Activated CD4-positive, alpha-beta T cell treated with anti-CD3 and anti-CD28 coated beads, Interleukin-2, Interleukin-4, amounts not matched to agents 100 ng/mL and 50 ng/mL, durations not matched to agents 16 hours and 8 hours (primary cell): ENCODE measurements at regions not wholly inside any gene's neighbourhood (a gene's known extent, or its start where the extent isn't known, plus 50 kb on each side); places are given as distances from the start of the nearest gene placed in this dataset.
"Not testable (repeated sequence)": the region's sequence is repeated elsewhere in the genome, so short reads cannot be mapped to it uniquely, and the experiment has no call there.

ENCODE experiments used
- DNase-seq: peaks from one replicate; pipeline ENCODE4 v3.0.0-alpha.2; 2020; ENCODE audit warnings: low spot score

DNA sequence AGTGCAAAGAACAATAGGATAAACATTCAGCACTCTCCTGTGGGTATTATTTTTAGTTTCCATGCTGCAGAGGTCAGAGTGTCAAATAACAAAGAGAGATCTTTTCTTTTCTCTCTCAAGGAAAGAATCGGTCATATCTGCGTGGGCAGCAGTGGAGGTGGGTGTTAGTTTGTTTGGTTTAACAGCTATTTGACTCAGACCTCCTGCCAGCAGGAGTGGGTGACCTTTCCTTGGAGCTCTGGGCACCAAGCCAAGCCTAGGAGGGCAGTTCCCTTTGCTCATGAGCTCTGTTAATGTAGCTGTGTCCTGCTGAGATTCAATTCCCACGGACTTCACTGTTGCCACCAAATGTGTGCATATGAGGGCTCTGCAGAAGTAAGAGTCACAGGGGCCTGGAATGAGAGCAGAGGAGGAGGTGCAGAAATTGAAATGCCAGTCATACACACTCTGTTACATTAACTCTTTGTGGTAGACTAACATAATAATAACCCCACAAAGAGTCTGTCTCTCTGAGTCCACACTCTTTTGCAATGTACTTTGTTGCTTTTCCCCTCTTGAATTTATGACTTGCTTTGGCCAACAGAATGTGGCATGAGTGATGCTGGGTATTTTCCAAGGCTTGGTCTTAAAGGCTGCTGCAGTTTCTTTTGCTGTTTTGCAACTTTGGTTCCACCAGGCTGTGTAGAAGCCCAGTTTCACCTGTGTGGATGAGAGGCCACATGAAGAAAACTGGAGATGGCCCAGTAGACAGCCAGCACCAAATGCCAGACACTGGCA lies 76.0 kb upstream of the GRK3 start:
- DNase-seq = no peak

DNA sequence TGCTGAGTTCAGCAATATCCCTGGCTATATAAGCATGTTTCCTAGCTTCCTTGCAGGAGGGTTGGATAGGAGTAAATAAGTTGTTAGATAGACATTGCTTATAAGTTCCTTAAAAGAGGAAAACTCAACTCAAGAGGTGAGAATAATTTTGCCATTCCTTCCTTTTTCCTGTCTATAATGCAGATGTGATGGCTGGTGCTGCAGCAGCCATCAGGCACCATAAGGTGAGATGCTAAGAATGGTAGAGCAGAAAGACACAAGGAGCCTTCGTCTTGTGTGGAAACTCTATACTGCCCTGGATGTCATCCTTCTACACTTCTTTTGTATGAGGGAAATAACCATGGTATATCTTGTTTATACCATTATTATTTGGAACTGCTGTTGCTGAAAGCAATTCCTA lies 74.5 kb upstream of the GRK3 start:
- DNase-seq = no peak

DNA sequence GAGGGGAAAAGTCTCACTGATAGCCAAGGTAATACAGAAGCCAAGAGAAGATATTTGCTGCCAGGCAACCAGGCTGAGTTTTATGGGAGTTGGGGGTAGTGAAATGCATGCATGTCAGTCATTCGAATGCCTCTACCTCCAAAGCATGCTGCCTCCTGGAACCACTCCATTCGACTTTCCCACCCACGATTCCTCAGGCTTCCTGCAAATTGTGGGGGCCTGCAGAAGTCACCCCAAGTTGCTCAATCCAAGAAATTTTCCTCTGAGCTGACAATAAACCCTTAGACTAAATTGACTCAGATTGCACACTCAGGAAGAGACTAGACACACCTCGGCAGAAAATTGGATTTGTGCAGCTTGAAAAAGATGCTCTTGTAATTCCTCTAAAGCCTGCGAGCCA lies 73.6 kb upstream of the GRK3 start:
- DNase-seq = no peak

DNA sequence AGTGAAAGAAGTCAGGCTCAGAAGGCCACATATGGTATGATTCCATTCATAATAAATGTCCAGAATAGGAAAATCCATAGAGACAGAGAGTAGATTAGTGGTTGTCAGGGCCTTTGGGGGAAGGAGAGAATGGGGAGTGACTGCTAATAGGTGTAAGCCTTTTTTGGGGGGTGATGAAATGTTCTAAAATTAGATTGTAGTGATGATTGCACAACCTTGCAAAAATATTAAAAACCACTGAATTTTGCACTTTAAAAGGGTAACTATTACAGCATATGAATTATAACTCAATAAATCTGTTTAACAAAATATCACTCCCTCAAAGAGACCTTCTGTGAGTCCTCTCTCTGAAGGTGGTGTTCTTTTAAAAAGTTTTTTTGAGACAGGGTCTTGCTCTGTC lies 72.3 kb upstream of the GRK3 start:
- DNase-seq = no peak

DNA sequence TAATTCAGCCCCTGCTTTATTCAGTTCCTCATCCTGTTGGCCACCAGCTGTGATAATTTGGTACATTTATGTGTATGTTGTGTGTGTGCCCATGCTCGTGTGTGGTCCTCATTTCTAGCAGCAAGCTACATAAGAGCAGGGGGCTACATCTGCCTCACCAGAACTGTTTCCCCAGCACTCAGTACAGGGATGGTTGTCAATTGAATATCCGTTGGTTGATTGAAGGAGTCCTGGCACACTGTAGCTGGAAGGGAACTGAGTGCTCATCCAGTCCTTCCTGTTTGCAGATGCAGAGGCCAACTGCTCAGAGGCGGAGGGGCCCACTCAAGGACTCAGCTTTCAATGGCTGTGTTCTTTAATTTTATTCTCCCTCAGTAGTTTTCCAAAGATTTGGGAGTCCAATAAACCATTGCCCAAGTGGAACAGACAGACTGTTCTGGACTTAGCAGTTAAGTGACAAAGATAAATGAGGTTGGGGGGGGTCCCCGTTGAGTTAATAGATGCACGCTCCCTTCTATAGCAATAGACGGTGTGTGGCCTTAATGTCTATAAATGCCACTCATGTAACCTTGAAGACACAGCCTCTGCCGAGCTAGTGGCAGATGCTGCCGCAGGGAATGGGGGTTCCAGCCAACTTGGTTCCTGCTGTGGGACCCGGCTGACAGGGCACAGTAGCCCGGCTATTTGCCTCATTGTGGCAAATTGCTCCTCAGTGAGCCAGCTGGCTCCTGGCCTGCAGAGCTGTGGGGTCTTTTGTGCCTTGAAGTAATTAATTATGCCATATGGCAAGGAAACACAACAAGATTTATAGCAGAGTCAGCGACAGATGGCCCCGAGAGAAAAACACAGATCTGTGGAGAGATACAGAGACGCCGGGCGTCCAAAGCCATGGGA lies 71.4 kb upstream of the GRK3 start:
- no peak for DNase-seq

DNA sequence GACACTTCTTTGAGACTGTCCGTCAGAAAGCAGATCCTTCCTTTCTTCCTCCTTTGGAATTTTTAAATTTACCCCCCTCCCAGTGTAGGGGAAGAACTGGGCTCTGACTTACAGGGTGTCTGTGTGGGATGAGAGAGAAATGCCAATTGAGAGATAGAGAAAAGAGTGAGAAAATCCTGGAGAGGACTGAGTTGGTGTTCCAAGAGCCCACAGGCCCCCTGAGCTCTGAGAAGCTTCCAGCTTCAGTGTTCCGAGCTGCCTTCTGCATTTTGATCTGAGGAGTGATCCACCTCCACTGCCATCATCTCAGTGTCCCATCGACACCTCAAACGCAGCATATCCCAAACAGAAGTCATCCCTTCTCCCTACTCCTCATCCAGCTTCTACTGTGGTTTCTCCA lies 70.7 kb upstream of the GRK3 start:
- no peak for DNase-seq

DNA sequence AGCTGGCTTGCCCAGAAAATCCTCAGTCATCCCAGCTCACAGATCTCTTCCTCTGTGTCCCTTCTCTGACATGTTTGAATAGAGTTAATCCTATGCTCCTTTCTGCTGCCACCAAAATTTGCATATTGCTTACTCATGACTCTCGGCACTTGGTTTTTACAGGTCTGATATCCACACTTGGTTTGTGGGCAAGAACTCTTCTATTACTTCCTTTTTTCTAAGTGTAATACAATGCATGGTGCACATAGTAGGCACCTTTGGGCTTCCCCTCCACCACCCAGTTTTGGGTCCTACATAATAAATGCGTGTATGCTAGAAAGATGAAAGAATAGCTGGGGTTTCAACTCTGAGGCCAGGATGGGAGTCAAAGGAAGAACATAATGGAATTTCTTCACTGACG lies 69.7 kb upstream of the GRK3 start:
- DNase-seq = peak; percentile 16

DNA sequence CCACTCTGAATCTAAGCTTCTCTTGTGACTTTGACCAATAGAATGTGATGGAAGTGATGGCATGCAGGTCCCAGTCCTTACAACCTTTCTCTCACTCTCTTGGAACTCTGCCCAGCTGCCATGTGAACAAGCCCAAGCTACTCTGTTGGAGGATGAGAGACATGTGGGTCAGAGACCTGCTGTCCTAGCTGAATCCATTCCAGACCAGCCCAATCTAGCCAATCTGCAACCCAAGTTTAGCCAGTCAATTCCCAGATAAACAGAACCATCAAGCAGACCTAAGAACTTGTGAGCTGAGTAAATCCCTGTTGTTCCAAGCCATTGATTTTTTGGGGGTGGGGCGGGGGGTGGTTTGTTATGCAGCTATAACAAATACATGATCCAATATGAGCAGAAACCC lies 69.2 kb upstream of the GRK3 start:
- DNase-seq = no peak

DNA sequence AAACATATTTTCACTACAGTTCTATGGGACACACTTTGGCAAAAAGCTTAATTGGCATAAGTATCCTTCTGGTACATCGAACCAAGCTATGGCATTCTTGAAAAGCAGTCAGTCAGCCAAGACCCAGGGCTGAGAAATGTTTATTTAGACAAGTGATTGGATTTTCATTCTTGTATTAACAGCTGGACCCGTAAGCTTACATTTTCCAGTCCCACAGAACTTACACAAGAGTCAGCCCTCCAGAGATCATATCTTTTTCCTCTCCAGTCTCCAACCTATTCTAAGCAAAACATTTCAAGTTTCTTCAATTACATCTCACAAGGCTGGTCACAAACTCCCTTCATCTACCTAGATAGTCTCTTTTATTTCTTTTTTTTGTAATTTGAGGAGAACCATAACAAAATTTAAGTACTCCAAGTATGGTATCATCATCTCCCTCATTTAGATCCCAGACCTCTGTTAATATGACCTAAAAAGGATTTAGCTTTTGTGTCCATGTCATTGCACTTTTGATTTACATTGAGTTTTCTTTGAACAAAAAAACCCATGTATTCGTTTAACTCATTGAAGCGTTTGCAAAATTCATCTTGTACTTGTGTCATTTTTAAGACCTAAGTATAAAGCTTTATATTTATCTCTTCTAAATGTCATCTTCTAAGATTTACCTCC lies 67.9 kb upstream of the GRK3 start:
- no peak for DNase-seq

DNA sequence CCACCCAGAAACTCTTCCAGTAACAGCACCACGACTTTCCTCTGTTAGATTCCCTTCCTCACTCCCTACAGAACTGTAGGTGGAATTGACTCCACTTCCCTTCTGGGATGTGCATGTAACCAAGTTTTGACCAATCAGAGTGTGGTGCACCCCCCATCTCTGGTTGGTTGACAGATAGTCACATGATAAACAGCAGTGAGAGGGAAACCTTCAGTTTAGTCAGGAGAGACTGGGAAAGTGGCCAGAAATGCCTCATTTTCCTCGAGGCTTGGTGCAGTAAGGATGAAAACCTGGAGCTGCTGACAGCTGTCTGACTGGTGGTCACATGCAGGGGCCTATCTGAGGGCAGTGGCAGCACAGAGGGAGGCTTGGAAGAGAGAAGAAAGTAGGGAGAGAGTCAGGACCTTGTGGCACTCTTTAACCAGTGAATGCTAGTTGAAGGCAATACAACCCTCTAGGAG lies 67.3 kb upstream of the GRK3 start:
- DNase-seq = no peak

DNA sequence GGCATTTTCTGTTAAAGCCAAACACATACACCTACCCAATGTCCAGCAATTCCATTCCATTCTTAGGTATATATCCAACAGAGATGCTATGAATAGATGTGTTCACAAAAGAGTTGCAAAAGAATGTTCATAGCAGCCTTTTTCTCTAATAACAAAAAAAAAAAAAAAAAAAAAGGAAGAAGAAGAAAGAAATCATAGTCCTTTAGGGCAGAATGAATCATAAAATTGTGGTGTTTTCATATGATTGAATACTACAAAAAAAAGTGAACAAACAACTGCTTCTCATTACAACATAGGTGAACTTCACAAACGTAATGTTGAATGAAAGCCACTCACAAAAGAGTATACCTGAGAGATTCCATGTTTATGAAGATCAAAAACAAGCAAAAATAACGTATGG lies 66.8 kb upstream of the GRK3 start:
- DNase-seq = no peak

DNA sequence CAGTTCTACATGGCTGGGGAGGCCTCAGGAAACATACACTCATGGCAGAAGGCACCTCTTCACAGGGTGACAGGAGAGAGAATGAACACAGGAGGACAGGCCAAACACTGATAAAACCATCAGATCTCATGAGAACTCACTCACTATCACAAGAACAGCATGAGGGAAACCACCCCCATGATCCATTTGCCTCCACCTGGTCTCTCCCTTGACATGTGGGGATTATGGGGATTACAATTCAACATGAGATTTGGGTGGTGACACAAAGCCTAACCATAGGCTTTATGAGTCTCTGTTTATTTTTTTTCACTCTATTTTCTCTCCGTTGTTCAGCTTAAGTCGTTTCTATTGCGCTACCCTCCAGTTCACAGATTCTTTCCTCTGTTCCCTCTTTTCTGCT lies 63.8 kb upstream of the GRK3 start:
- not testable (repeated sequence) for DNase-seq

DNA sequence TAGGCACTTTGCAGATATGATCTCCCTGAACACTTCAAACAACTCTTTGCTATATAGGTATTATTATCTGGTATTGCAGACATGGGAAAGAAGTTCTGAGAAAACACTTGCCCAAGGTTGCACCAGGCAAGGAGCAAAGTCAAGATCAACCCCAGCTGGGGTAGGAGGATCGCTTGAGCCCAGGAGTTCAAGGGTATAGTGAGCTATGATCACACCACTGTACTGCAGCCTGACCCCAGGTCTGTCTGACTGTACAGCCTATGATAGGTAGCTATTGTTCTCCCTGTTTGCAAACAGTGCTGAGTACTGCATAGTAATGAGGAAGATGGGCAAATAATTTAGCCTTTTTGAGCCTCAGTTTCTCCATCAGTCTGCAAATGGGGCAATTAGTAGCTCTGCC lies 60.5 kb upstream of the GRK3 start:
- not testable (repeated sequence) for DNase-seq

DNA sequence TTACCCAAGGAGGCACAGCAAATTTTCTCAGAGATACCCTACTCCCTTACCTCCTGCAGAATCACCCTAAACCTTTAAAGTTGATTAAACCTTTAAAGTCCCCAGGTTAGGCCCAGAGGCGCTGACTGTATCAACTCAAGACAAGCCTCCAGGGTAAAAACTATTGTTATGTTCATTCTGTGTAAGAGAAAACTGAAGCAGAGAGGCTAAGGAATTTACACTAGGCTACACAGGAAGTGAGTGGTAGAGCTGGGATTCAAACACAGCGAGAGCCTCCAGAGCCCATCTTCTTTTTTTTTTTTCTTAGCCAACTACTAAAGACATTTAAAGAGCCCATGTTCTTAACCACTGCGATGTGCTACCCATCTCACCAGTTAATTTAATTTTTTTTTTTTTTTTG lies 56.3 kb upstream of the GRK3 start:
- no peak for DNase-seq

DNA sequence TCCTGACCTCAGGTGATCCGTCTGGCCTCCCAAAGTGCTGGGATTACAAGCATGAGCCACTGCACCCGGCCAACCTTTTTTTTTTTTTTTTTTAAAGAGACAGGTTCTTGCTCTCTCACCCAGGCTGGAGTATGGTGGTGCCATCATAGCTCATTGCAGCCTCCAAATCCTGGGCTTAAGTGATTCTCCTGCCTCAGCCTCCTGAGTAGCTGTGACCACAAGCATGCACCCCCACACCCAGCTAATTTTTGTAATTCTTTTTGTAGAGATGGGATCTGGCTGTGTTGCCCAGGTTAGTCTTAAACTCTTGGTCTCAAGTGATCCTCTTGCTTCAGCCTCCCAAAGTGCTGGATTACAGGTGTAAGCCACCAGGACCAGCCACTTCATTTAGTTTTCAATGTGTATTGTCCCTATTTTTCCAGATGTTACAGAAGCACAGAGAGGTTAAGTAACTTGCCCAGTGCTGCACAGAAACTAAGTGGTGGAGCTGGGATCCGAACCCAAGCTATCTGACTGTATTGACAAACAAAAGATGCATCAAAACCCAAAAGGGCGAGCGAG lies 55.6 kb upstream of the GRK3 start:
- DNase-seq = no peak

DNA sequence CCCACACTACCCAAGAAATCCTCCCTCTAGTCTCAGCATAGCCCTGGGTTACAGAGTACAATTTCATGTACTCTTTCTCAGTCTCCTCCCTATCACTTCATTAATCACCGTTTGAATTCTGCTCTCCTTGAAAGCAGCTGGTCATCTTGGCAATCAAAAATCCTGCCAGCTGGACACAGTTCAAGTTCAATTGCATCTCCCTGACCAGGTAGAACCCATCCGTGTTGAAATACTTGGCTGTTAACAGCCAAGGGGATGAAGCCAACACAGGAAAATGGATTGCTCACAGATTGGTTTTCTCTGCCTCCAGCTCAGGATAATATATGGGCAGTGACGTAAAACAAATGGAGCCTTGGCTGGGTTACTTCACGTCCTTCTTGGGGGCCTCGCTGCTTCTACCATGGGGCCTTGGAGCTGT lies 55.1 kb upstream of the GRK3 start:
- no peak for DNase-seq

DNA sequence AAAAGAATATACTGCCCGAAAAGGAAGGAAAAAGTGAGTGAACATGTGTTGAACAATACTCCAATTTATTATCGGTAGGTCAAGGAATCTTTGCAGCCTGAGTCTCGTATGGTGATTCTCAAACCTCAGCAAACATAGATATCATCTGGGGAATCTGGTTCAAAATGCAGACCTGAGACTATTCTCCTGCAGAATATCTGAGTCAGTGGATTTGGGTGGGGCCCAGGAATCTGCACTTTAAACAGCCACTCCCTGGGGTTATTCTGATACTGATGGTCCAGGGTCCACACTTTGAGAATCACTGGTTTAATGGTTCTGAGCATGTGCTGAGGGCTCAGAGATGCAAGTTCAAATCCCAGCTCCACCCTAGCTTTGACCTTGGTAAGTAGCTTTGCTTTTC lies 53.6 kb upstream of the GRK3 start:
- DNase-seq = no peak

DNA sequence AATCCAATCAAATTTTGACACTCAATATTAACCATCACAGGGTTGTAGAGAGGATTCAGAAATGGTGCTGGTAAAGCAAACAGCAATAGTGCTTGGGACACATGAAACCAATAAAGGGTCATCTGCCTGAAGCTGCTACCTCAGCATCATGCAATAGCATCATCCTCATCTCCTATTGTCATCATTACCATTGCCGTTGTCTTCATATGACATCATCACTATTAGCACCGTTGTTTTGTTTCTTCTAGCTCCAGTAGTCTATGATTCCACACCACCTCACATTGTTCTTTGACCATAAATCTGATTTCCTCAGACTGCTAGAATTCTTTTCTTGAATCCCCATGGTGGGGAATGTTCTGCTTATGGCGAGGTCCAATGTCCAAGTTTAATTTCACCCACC lies 52.8 kb upstream of the GRK3 start:
- DNase-seq = no peak

DNA sequence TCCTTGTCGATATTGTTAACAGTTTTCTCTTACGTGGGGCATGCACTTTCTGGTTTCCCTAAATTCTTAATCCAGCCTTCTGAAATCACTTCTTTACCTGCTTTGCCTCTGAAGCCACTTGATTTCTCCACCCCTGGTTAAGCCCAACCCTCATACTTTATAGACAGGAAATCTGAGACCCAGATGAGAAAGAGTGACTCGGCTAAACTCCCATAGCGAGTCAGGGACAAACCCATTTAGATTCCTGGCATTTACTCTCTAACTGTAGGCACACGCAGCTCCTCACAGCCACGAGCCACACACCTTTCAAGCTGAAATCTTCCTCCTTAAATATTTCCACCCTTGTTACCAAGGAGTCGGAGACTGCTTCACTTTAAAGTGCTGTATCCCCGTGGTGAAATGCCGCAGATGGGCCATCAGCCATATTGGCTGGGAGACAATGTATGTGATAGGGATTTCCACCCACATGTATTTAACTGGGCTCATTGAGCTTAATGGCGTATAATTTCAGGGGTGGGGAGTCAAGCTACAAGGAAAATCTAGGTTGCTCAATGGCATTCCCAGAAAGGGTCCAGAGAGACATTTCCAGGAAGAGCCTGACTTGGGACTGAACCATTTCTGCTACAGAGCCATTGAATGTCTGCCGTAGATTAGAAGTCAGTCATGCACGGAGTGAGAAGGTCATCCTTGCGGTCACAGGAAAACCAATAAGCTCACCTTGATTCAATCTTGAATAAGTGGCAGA lies 49.9 kb upstream of the GRK3 start:
- DNase-seq = no peak
